ENCODE measurements at regions not wholly inside any gene's neighbourhood (a gene's known extent, or its start where the extent isn't known, plus 50 kb on each side); places are given as distances from the start of the nearest gene placed in this dataset.

DNA sequence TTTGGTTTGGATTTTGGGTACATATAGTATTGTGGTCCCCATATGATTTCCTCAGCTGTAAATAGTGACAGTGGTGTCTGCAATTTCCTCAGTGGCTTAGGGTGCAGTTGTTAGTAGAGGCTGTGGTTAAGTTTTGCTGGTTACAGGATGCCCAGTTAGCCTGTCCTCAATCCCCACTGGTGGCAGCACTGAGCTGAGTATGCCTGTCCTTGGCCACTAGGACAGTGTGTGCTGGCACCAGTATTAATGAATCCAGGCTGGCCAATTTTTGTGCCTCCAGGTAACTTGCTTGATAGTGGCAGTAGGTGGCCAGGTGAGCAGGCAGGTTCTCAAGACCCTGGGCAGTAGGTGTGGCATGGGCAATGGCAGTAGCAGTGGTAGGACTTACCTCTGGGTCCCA, 973.1 kb downstream of the TMEM182 start:
- no peak for TF ChIP-seq SP3 (tag by site-specific recombination; IDR thresholded peaks at IDR 0.05)
- TF ChIP-seq KLF10 (tag by site-specific recombination; IDR thresholded peaks at IDR 0.05), result no peak
- TF ChIP-seq, protein P1, sequence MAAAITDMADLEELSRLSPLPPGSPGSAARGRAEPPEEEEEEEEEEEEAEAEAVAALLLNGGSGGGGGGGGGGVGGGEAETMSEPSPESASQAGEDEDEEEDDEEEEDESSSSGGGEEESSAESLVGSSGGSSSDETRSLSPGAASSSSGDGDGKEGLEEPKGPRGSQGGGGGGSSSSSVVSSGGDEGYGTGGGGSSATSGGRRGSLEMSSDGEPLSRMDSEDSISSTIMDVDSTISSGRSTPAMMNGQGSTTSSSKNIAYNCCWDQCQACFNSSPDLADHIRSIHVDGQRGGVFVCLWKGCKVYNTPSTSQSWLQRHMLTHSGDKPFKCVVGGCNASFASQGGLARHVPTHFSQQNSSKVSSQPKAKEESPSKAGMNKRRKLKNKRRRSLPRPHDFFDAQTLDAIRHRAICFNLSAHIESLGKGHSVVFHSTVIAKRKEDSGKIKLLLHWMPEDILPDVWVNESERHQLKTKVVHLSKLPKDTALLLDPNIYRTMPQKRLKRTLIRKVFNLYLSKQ (tag by site-specific recombination; IDR thresholded peaks at IDR 0.05; ENCODE audit: borderline replicate concordance), result no peak
- TF ChIP-seq, protein P2, sequence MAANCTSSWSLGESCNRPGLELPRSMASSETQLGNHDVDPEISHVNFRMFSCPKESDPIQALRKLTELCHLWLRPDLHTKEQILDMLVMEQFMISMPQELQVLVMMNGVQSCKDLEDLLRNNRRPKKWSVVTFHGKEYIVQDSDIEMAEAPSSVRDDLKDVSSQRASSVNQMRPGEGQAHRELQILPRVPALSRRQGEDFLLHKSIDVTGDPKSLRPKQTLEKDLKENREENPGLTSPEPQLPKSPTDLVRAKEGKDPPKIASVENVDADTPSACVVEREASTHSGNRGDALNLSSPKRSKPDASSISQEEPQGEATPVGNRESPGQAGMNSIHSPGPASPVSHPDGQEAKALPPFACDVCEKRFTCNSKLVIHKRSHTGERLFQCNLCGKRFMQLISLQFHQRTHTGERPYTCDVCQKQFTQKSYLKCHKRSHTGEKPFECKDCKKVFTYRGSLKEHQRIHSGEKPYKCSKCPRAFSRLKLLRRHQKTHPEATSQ (tag by site-specific recombination; IDR thresholded peaks at IDR 0.05), result no peak
- no peak for TF ChIP-seq MEIS1 (CRISPR knock-in tag; IDR thresholded peaks at IDR 0.05; ENCODE audit: borderline replicate concordance)
- no peak for TF ChIP-seq YY1 (tag by site-specific recombination; IDR thresholded peaks at IDR 0.05)
- TF ChIP-seq ZBTB7A (tag by site-specific recombination; IDR thresholded peaks at IDR 0.05; ENCODE audit: low read depth), result no peak
- no peak for TF ChIP-seq ZNF658 (tag by site-specific recombination; IDR thresholded peaks at IDR 0.05)
- TF ChIP-seq ZNF747 (tag by site-specific recombination; IDR thresholded peaks at IDR 0.05), result no peak
- no peak for TF ChIP-seq ZNF510 (tag by site-specific recombination; IDR thresholded peaks at IDR 0.05; ENCODE audit: insufficient replicate concordance)
- TF ChIP-seq ZNF174 (tag by site-specific recombination; IDR thresholded peaks at IDR 0.05), result no peak
- no peak for TF ChIP-seq ZNF354C (tag by site-specific recombination; IDR thresholded peaks at IDR 0.05; ENCODE audit: borderline replicate concordance, low read depth)
- TF ChIP-seq, protein P3, sequence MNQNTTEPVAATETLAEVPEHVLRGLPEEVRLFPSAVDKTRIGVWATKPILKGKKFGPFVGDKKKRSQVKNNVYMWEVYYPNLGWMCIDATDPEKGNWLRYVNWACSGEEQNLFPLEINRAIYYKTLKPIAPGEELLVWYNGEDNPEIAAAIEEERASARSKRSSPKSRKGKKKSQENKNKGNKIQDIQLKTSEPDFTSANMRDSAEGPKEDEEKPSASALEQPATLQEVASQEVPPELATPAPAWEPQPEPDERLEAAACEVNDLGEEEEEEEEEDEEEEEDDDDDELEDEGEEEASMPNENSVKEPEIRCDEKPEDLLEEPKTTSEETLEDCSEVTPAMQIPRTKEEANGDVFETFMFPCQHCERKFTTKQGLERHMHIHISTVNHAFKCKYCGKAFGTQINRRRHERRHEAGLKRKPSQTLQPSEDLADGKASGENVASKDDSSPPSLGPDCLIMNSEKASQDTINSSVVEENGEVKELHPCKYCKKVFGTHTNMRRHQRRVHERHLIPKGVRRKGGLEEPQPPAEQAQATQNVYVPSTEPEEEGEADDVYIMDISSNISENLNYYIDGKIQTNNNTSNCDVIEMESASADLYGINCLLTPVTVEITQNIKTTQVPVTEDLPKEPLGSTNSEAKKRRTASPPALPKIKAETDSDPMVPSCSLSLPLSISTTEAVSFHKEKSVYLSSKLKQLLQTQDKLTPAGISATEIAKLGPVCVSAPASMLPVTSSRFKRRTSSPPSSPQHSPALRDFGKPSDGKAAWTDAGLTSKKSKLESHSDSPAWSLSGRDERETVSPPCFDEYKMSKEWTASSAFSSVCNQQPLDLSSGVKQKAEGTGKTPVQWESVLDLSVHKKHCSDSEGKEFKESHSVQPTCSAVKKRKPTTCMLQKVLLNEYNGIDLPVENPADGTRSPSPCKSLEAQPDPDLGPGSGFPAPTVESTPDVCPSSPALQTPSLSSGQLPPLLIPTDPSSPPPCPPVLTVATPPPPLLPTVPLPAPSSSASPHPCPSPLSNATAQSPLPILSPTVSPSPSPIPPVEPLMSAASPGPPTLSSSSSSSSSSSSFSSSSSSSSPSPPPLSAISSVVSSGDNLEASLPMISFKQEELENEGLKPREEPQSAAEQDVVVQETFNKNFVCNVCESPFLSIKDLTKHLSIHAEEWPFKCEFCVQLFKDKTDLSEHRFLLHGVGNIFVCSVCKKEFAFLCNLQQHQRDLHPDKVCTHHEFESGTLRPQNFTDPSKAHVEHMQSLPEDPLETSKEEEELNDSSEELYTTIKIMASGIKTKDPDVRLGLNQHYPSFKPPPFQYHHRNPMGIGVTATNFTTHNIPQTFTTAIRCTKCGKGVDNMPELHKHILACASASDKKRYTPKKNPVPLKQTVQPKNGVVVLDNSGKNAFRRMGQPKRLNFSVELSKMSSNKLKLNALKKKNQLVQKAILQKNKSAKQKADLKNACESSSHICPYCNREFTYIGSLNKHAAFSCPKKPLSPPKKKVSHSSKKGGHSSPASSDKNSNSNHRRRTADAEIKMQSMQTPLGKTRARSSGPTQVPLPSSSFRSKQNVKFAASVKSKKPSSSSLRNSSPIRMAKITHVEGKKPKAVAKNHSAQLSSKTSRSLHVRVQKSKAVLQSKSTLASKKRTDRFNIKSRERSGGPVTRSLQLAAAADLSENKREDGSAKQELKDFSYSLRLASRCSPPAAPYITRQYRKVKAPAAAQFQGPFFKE (tag by site-specific recombination; IDR thresholded peaks at IDR 0.05; ENCODE audit: borderline replicate concordance), result no peak
- TF ChIP-seq ZNF239 (tag by site-specific recombination; IDR thresholded peaks at IDR 0.05), result no peak
- TF ChIP-seq, protein P4, sequence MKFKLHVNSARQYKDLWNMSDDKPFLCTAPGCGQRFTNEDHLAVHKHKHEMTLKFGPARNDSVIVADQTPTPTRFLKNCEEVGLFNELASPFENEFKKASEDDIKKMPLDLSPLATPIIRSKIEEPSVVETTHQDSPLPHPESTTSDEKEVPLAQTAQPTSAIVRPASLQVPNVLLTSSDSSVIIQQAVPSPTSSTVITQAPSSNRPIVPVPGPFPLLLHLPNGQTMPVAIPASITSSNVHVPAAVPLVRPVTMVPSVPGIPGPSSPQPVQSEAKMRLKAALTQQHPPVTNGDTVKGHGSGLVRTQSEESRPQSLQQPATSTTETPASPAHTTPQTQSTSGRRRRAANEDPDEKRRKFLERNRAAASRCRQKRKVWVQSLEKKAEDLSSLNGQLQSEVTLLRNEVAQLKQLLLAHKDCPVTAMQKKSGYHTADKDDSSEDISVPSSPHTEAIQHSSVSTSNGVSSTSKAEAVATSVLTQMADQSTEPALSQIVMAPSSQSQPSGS (tag by site-specific recombination; IDR thresholded peaks at IDR 0.05; ENCODE audit: low read depth), result no peak
- TF ChIP-seq ZNF155 (tag by site-specific recombination; IDR thresholded peaks at IDR 0.05), result no peak
- no peak for TF ChIP-seq ZSCAN16 (tag by site-specific recombination; IDR thresholded peaks at IDR 0.05)
- no peak for TF ChIP-seq ZNF19 (tag by site-specific recombination; IDR thresholded peaks at IDR 0.05; ENCODE audit: low read depth)
- TF ChIP-seq, protein P5, sequence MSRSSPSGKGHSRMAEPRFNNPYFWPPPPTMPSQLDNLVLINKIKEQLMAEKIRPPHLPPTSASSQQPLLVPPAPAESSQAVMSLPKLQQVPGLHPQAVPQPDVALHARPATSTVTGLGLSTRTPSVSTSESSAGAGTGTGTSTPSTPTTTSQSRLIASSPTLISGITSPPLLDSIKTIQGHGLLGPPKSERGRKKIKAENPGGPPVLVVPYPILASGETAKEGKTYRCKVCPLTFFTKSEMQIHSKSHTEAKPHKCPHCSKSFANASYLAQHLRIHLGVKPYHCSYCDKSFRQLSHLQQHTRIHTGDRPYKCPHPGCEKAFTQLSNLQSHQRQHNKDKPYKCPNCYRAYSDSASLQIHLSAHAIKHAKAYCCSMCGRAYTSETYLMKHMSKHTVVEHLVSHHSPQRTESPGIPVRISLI (tag by site-specific recombination; IDR thresholded peaks at IDR 0.05), result no peak
- TF ChIP-seq, protein P6, sequence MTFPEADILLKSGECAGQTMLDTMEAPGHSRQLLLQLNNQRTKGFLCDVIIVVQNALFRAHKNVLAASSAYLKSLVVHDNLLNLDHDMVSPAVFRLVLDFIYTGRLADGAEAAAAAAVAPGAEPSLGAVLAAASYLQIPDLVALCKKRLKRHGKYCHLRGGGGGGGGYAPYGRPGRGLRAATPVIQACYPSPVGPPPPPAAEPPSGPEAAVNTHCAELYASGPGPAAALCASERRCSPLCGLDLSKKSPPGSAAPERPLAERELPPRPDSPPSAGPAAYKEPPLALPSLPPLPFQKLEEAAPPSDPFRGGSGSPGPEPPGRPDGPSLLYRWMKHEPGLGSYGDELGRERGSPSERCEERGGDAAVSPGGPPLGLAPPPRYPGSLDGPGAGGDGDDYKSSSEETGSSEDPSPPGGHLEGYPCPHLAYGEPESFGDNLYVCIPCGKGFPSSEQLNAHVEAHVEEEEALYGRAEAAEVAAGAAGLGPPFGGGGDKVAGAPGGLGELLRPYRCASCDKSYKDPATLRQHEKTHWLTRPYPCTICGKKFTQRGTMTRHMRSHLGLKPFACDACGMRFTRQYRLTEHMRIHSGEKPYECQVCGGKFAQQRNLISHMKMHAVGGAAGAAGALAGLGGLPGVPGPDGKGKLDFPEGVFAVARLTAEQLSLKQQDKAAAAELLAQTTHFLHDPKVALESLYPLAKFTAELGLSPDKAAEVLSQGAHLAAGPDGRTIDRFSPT (tag by site-specific recombination; IDR thresholded peaks at IDR 0.05), result no peak
- Histone ChIP-seq H3K27ac (ENCODE audit: extremely low read depth, low read depth, low read length) (no peak overlapping the region), H3K4me1 (ENCODE audit: control insufficient read depth, insufficient read depth, low read length) (no peaks in the 10 kb centered on the region), H3K36me3 (ENCODE audit: control insufficient read depth in 2 of 2, insufficient read depth in 1 of 2, low read length in 2 of 2) (no peaks in the 10 kb centered on the region), H3K4me3 (ENCODE audit: low read depth, low read length) (no peak overlapping the region), H3K9me3 (ENCODE audit: control insufficient read depth, insufficient read depth, low read depth, low read length) (no peaks in the 10 kb centered on the region)
- CTCF ChIA-PET, result no interaction called here
- POLR2A ChIA-PET, result no interaction called here
